GM12873 (cell line): ENCODE measurements at regions not wholly inside any gene's neighbourhood (a gene's known extent, or its start where the extent isn't known, plus 50 kb on each side); places are given as distances from the start of the nearest gene placed in this dataset.
A peak's percentile ranks its signal among the peaks of the same experiment; 100 is the strongest.

Experiments used
- CTCF ChIP-seq: IDR thresholded peaks from 2 replicates; pipeline ENCODE4 v1.5.1; 2012; ENCODE audit warnings: low read depth, mild to moderate bottlenecking, moderate library complexity, low read length, control low read depth; ENCODE audit not compliant: insufficient read depth; ENCODE audit errors: missing control alignments

- no peak for TF ChIP-seq CTCF
Measured at GRCh38 chr13:48761256-48761655, 107.5 kb downstream of the CYSLTR2 start.

GRCh38 chr13:48769107-48769704 lies 115.5 kb downstream of the CYSLTR2 start:
- TF ChIP-seq CTCF: peak; percentile 99

- TF ChIP-seq CTCF: no peak
Measured at GRCh38 chr13:48770372-48770771, 116.6 kb downstream of the CYSLTR2 start.

GRCh38 chr13:48772908-48773307 lies 119.2 kb downstream of the CYSLTR2 start:
- TF ChIP-seq CTCF: no peak

- no peak for TF ChIP-seq CTCF
Measured at GRCh38 chr13:48773531-48774275, 120.0 kb downstream of the CYSLTR2 start.

- TF ChIP-seq CTCF: no peak
Measured at GRCh38 chr13:48775285-48775684, 121.6 kb downstream of the CYSLTR2 start.

GRCh38 chr13:48775804-48776203 lies 122.1 kb downstream of the CYSLTR2 start:
- no peak for TF ChIP-seq CTCF
